CD14-positive monocyte (primary cell): ENCODE measurements at regions not wholly inside any gene's neighbourhood (a gene's known extent, or its start where the extent isn't known, plus 50 kb on each side); places are given as distances from the start of the nearest gene placed in this dataset.

ENCODE experiments used
- DNase-seq, 3 donors: peaks; one replicate each; pipeline ENCODE4 v3.0.0-alpha.2; 2011 to 2022
- H2AFZ ChIP-seq: 2 replicates; pipeline ENCODE4 v1.6.0; 2012; ENCODE audit warnings: mild to moderate bottlenecking, low read depth, low read length, inconsistent platforms; ENCODE audit not compliant: insufficient read depth, poor library complexity, severe bottlenecking
- H3K27ac ChIP-seq, 2 donors: 1 replicate in 1 of 2; 2 replicates in 1 of 2; pipeline ENCODE4 v1.5.1; 2012 to 2013; ENCODE audit warnings: low read length in 2 of 2, control low read depth in 1 of 2, inconsistent platforms in 1 of 2, low read depth in 1 of 2, mild to moderate bottlenecking in 1 of 2
- H3K27me3 ChIP-seq, 2 donors: one replicate each; pipeline versions ENCODE4 v1.6.0 to v1.6.1; 2011 to 2013; ENCODE audit warnings: low read length in 2 of 2; ENCODE audit not compliant: control insufficient read depth in 2 of 2, insufficient read depth in 2 of 2
- H3K36me3 ChIP-seq, 2 donors: replicated peaks in 1 of 2; 1 replicate in 1 of 2; 2 replicates in 1 of 2; pipeline versions ENCODE4 v1.5.1 to v1.6.1; 2012 to 2013; ENCODE audit warnings: low read length in 2 of 2, control low read depth in 1 of 2, inconsistent platforms in 1 of 2, mild to moderate bottlenecking in 1 of 2; ENCODE audit not compliant: insufficient read depth in 2 of 2, control insufficient read depth in 1 of 2
- H3K4me1 ChIP-seq, 2 donors: 1 replicate in 1 of 2; 2 replicates in 1 of 2; pipeline versions ENCODE4 v1.5.1 to v1.6.1; 2012 to 2013; ENCODE audit warnings: low read length in 2 of 2, control low read depth in 1 of 2, inconsistent platforms in 1 of 2, mild to moderate bottlenecking in 1 of 2, moderate library complexity in 1 of 2; ENCODE audit not compliant: insufficient read depth in 2 of 2, control insufficient read depth in 1 of 2
- H3K4me2 ChIP-seq: replicated peaks from 2 replicates; pipeline ENCODE3; 2012; ENCODE audit warnings: low read length, moderate library complexity, mild to moderate bottlenecking; ENCODE audit not compliant: poor library complexity, severe bottlenecking; ENCODE audit errors: extremely low read depth
- H3K4me3 ChIP-seq, 3 experiments: fragments of 200-600 bp in 1 of 3; sonication (generic) in 1 of 3; replicated peaks in 1 of 3; 1 replicate in 2 of 3; 2 replicates in 1 of 3; pipeline ENCODE4 v1.5.1; 2011 to 2013; ENCODE audit warnings: low read length in 3 of 3, mild to moderate bottlenecking in 3 of 3, control low read depth in 2 of 3, low read depth in 2 of 3, inconsistent platforms in 1 of 3, moderate library complexity in 1 of 3
- H3K79me2 ChIP-seq: 2 replicates; pipeline ENCODE4 v1.6.0; 2012; ENCODE audit warnings: mild to moderate bottlenecking, control low read depth, inconsistent platforms, low read length, moderate library complexity; ENCODE audit not compliant: insufficient read depth
- H3K9ac ChIP-seq: 2 replicates; pipeline ENCODE4 v1.6.0; 2017; ENCODE audit warnings: low read length, mild to moderate bottlenecking; ENCODE audit not compliant: insufficient read depth, poor library complexity, severe bottlenecking
- H3K9me3 ChIP-seq, 2 donors: replicated peaks in 1 of 2; 1 replicate in 1 of 2; 2 replicates in 1 of 2; pipeline versions ENCODE4 v1.5.1 to v1.6.1; 2012 to 2013; ENCODE audit warnings: low read length in 2 of 2, control low read depth in 1 of 2; ENCODE audit not compliant: control insufficient read depth in 1 of 2, insufficient read depth in 1 of 2
- H4K20me1 ChIP-seq: 2 replicates; pipeline ENCODE4 v1.6.0; 2012; ENCODE audit warnings: mild to moderate bottlenecking, low read length, control low read depth, moderate library complexity; ENCODE audit not compliant: insufficient read depth
- H3K27ac Mint-ChIP-seq, 7 donors: one replicate each; pipeline ENCODE4 v1.8.0; 2020; ENCODE audit warnings: mild to moderate bottlenecking in 7 of 7, mixed read lengths in 7 of 7, moderate library complexity in 6 of 7, inconsistent platforms in 2 of 7
- H3K27me3 Mint-ChIP-seq, 3 donors: one replicate each; pipeline ENCODE4 v1.8.0; 2021 to 2022; ENCODE audit warnings: low read depth in 3 of 3, mild to moderate bottlenecking in 3 of 3, mixed read lengths in 3 of 3, moderate library complexity in 3 of 3, inconsistent platforms in 1 of 3
- H3K36me3 Mint-ChIP-seq, 2 donors: one replicate each; pipeline ENCODE4 v1.8.0; 2020; ENCODE audit warnings: mixed read lengths in 2 of 2, inconsistent platforms in 1 of 2, mild to moderate bottlenecking in 1 of 2
- H3K4me1 Mint-ChIP-seq: one replicate; pipeline ENCODE4 v1.8.0; 2020; ENCODE audit warnings: mild to moderate bottlenecking, mixed read lengths
- H3K4me3 Mint-ChIP-seq, 2 donors: one replicate each; pipeline ENCODE4 v1.8.0; 2020; ENCODE audit warnings: mild to moderate bottlenecking in 2 of 2, mixed read lengths in 2 of 2, moderate library complexity in 1 of 2
- H3K9me3 Mint-ChIP-seq, 7 donors: one replicate each; pipeline ENCODE4 v1.8.0; 2020 to 2022; ENCODE audit warnings: mixed read lengths in 7 of 7, mild to moderate bottlenecking in 6 of 7, moderate library complexity in 6 of 7, inconsistent platforms in 2 of 7
- CTCF ChIP-seq: fragments of 200-600 bp; IDR thresholded peaks from one replicate; pipeline ENCODE4 v1.8.0; 2022; ENCODE audit warnings: antibody characterized with exemption, mild to moderate bottlenecking
- WGBS: methylation state at CpG from one replicate; pipeline ENCODE4 v1.1.5; 2013; ENCODE audit warnings: missing lambda C conversion rate; ENCODE audit not compliant: insufficient coverage; 5-methylcytosine and 5-hydroxymethylcytosine counted together
- intact Hi-C, 2 donors: fragments of 100-400 bp; cut with micrococcal nuclease; formaldehyde crosslinking; loops; one replicate each; pipeline versions ENCODE4 v1.15.0 to v1.15.1; 2023

- H3K4me1 ChIP-seq: peaks cover 33 to 42% of the 10 kb centered on the region in 2 donors
- H3K9me3 ChIP-seq: no peaks in the 10 kb centered on the region
- peak overlapping the region; percentile 19 for H3K4me2 ChIP-seq
- peak overlapping the region; percentile 68 for H2AFZ ChIP-seq
- H3K36me3 ChIP-seq: no peaks in the 10 kb centered on the region
- H3K4me1 Mint-ChIP-seq: peaks cover 46% of the 10 kb centered on the region
- TF ChIP-seq CTCF: no peak
- H3K27me3 ChIP-seq: no peaks in the 10 kb centered on the region
- no peak overlapping the region for H3K4me3 ChIP-seq
- no peak for DNase-seq
- intact Hi-C loops: no loop called here
- no peak overlapping the region for H3K27ac Mint-ChIP-seq
- H3K4me3 Mint-ChIP-seq: peak overlapping the region in 1 of 2 donors; percentile 29
- no peak overlapping the region for H3K9ac ChIP-seq
- no peak overlapping the region for H3K27ac ChIP-seq
- 16% methylated on average over 3 of the region's 3 CpGs for WGBS
- no peaks in the 10 kb centered on the region for H4K20me1 ChIP-seq
- no peaks in the 10 kb centered on the region for H3K36me3 Mint-ChIP-seq
- no peaks in the 10 kb centered on the region for H3K79me2 ChIP-seq
- no peaks in the 10 kb centered on the region for H3K9me3 Mint-ChIP-seq
- H3K27me3 Mint-ChIP-seq: no peaks in the 10 kb centered on the region
These were observed 219.3 kb upstream of the PRSS58 start for GRCh38 chr7:142477079-142477651.

GRCh38 chr7:142476077-142476476 is 218.2 kb upstream of the PRSS58 start:
- Histone ChIP-seq H3K79me2 (no peaks in the 10 kb centered on the region), H3K4me3 (no peak overlapping the region), H3K4me1 (peaks cover 41 to 50% of the 10 kb centered on the region in 2 donors), H3K4me2 (no peak overlapping the region), H3K27ac (no peak overlapping the region), H3K36me3 (no peaks in the 10 kb centered on the region), H4K20me1 (no peaks in the 10 kb centered on the region), H3K9ac (no peak overlapping the region), H3K27me3 (no peaks in the 10 kb centered on the region), H2AFZ (no peak overlapping the region), H3K9me3 (no peaks in the 10 kb centered on the region)
- TF ChIP-seq CTCF: no peak
- H3K9me3 Mint-ChIP-seq: no peaks in the 10 kb centered on the region
- H3K4me1 Mint-ChIP-seq: peaks cover 53% of the 10 kb centered on the region
- intact Hi-C loops: no loop called here
- 80% methylated on average over 1 of the region's 2 CpGs for WGBS
- DNase-seq: no peak
- peaks cover 0 to 2% (median 0%) of the 10 kb centered on the region in 3 donors for H3K27me3 Mint-ChIP-seq
- H3K36me3 Mint-ChIP-seq: peaks cover 0 to 3% of the 10 kb centered on the region in 2 donors
- no peak overlapping the region for H3K27ac Mint-ChIP-seq
- no peak overlapping the region for H3K4me3 Mint-ChIP-seq
